Kidney epithelial cell (primary cell): ENCODE measurements at regions not wholly inside any gene's neighbourhood (a gene's known extent, or its start where the extent isn't known, plus 50 kb on each side); places are given as distances from the start of the nearest gene placed in this dataset.
A peak's percentile ranks its signal among the peaks of the same experiment; 100 is the strongest.
"Not testable (repeated sequence)": the region's sequence is repeated elsewhere in the genome, so short reads cannot be mapped to it uniquely, and the experiment has no call there.

Experiments
- DNase-seq: peaks from one replicate; pipeline ENCODE4 v3.0.0-alpha.2; 2010; ENCODE audit warnings: low read depth
- H3K27me3 ChIP-seq: 2 replicates; pipeline ENCODE4 v1.6.0; 2011; ENCODE audit warnings: low read length; ENCODE audit not compliant: control insufficient read depth, insufficient read depth
- H3K36me3 ChIP-seq: 2 replicates; pipeline ENCODE4 v1.5.1; 2011; ENCODE audit warnings: low read length; ENCODE audit not compliant: control insufficient read depth, insufficient read depth
- H3K4me3 ChIP-seq: 2 replicates; pipeline ENCODE4 v1.5.1; 2011; ENCODE audit warnings: low read depth, mild to moderate bottlenecking, control low read depth, low read length
- TF ChIP-seq, protein P1 (sequence below): IDR thresholded peaks from 2 replicates; pipeline ENCODE4 v1.5.1; 2011; ENCODE audit warnings: mild to moderate bottlenecking, moderate library complexity, low read length, control low read depth, inconsistent platforms; ENCODE audit not compliant: insufficient read depth, poor library complexity, severe bottlenecking

DNA sequence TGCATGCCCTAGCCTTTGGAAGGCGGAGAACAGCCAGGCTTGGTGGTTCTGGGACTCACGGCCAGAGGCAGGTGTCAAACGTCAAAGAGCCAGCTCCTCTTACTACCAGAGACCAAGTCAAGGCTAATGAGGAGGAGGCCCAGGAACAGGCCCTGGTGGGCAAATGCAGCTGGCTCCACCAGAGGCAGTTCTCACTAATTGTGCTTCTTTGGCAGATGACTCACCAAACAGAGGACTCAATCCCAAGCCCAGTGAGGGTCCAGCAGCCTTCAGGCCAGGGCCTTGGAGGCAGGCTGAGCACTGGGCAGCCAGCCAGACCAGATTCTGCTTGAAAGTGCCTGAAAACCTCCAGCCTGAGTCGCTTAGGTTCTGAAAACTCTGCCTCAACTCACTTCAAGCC is 336.5 kb upstream of the CDH5 start:
- no peak for DNase-seq
- Histone ChIP-seq H3K36me3 (no peaks in the 10 kb centered on the region), H3K27me3 (no peaks in the 10 kb centered on the region), H3K4me3 (no peak overlapping the region)
- TF ChIP-seq, protein P1, sequence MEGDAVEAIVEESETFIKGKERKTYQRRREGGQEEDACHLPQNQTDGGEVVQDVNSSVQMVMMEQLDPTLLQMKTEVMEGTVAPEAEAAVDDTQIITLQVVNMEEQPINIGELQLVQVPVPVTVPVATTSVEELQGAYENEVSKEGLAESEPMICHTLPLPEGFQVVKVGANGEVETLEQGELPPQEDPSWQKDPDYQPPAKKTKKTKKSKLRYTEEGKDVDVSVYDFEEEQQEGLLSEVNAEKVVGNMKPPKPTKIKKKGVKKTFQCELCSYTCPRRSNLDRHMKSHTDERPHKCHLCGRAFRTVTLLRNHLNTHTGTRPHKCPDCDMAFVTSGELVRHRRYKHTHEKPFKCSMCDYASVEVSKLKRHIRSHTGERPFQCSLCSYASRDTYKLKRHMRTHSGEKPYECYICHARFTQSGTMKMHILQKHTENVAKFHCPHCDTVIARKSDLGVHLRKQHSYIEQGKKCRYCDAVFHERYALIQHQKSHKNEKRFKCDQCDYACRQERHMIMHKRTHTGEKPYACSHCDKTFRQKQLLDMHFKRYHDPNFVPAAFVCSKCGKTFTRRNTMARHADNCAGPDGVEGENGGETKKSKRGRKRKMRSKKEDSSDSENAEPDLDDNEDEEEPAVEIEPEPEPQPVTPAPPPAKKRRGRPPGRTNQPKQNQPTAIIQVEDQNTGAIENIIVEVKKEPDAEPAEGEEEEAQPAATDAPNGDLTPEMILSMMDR = no peak

DNA sequence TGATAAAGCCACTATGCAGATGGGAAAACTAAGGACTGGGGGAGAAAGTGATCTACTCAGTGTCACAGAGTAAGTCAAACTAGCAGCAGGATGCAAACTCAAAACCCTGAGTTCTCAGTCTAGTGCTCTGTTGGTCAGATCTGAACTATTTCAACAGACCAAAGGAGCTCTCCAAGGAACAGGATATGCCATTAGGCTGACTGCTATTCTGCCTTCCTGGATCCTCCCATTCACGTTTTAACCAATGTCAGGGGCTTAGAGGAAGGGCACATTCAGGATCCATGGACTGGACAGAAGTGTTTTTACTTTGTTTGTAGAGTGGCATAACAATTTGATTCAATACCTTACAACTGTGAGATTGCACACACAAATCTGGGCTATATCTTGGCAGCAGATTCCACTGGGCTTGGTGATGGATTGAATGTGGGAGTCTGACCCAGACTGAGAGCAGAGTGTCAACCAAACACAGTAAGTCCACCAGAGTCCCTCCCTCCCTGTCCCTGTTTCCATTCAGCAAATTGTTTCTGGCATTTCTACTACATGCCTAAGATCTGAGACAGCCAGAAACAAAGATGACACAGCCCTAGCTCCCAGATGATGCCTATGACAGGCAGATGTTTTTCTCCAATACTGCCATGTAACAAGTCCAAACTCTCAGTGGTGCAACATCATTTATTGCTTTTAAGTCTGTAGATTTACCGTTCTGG is 337.8 kb upstream of the CDH5 start:
- no peaks in the 10 kb centered on the region for H3K36me3 ChIP-seq
- TF ChIP-seq, protein P1 = no peak
- DNase-seq = no peak
- no peak overlapping the region for H3K4me3 ChIP-seq
- H3K27me3 ChIP-seq = no peaks in the 10 kb centered on the region

DNA sequence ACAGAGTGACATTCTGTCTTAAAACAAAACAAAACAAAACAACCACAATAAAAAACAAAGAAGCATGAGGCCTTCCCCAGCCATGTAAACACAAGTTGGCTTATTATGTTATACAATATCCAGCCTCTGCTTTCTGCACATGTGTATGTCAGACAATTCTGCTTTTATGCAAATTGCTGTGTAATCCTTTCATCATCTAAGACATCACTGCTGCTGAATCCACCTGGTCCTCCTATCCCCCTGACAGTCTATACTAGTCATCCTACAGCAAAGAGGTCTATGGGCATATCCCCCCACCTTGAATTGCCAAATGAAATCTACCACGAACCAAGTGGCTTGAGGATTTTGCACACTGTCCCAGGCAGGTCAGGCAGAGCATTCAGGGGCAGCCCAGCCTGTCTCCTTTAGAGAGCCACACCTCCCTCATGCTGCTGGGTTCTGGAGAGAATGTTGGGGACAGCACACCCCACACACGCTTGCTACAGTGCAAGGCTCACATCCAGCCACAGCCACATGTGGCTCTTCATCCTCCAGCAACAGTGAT is 339.6 kb upstream of the CDH5 start:
- Histone ChIP-seq H3K4me3 (no peak overlapping the region), H3K27me3 (no peaks in the 10 kb centered on the region), H3K36me3 (no peaks in the 10 kb centered on the region)
- TF ChIP-seq, protein P1 = no peak
- DNase-seq = no peak

DNA sequence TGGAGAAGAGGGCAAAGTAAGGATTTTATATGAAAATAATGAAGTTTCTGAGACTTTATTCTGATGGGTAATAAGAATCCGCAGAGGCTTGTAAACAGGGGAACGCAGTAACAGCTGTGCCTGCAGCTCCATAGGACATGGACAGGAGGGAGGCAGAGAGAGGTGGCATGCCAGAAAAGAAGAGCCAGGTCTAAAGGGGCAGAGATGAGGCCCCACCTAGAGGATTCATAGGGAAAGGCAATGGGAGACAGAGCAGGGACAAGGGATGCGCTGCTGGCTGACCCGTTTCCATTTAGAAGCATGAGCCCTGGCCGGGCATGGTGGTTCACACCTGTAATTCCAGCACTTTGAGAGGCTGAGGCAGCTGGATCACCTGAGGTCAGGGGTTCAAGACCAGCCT is 340.3 kb upstream of the CDH5 start:
- Histone ChIP-seq H3K4me3 (no peak overlapping the region), H3K27me3 (no peaks in the 10 kb centered on the region), H3K36me3 (no peaks in the 10 kb centered on the region)
- TF ChIP-seq, protein P1 = peak; percentile 35
- no peak for DNase-seq

DNA sequence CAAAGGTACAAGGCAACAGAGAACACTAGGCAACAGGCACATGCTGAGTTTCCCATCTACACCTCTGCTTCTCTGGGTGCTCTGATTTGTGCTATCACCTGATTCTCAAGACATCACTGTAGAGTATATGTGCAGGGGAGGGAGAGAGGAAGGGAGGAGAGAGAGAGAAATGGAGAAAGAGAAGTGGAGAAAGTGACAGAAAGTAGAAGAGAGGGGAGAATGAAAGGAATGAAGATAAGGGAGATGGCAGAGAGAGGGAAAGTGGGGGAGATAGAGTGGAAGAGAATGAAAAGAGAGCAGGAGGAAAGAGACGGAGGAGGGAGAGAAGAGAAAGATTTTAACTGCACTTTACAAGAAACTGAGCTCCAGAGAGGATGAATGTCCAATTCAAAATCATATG is 340.7 kb upstream of the CDH5 start:
- no peak overlapping the region for H3K4me3 ChIP-seq
- DNase-seq = no peak
- no peaks in the 10 kb centered on the region for H3K36me3 ChIP-seq
- no peaks in the 10 kb centered on the region for H3K27me3 ChIP-seq
- TF ChIP-seq, protein P1 = no peak

DNA sequence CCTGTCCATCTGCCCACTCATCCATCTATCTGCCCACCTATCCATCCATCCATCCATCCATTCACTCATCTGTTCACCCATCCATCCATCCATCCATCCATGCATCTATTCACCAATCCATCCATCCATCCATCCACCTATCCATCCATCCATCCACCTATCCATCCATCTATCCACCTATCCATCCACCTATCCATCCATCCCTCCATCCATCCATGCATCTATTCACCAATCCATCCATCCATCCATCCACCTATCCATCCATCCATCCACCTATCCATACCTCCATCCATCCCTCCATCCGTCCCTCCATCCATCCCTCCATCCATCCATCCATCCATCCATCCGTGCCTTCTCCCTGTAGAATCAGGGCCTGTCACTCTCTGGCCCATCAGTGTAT is 341.9 kb upstream of the CDH5 start:
- H3K36me3 ChIP-seq, DNase-seq, H3K4me3 ChIP-seq, H3K27me3 ChIP-seq: not testable (repeated sequence)
